Thyroid gland (tissue), 4 donors: ENCODE measurements at regions not wholly inside any gene's neighbourhood (a gene's known extent, or its start where the extent isn't known, plus 50 kb on each side); places are given as distances from the start of the nearest gene placed in this dataset.
A peak's percentile ranks its signal among the peaks of the same experiment; 100 is the strongest.

Experiments
- DNase-seq, 2 donors: peaks; one replicate each; pipeline ENCODE4 v3.0.0-alpha.2; 2019
- H3K27ac ChIP-seq, 3 donors: fragments of 200-600 bp; sonication (generic); 1 replicate in 2 of 3; 2 replicates in 1 of 3; pipeline ENCODE4 v1.5.1; 2016 to 2019; ENCODE audit warnings: mild to moderate bottlenecking in 1 of 3, moderate library complexity in 1 of 3
- H3K27me3 ChIP-seq: fragments of 200-600 bp; sonication (generic); one replicate; pipeline ENCODE4 v1.5.1; 2019
- H3K36me3 ChIP-seq, 2 donors: fragments of 200-600 bp; sonication (generic); one replicate each; pipeline ENCODE4 v1.5.1; 2016 to 2019
- H3K4me1 ChIP-seq, 2 donors: fragments of 200-600 bp; sonication (generic); one replicate each; pipeline ENCODE4 v1.5.1; 2017 to 2019
- H3K4me3 ChIP-seq, 3 donors: fragments of 200-600 bp; sonication (generic); replicated peaks in 1 of 3; 1 replicate in 2 of 3; 2 replicates in 1 of 3; pipeline ENCODE4 v1.5.1; 2016; ENCODE audit warnings: mild to moderate bottlenecking in 1 of 3
- H3K9me3 ChIP-seq: fragments of 200-600 bp; sonication (generic); one replicate; pipeline ENCODE4 v1.5.1; 2017
- CTCF ChIP-seq, 6 experiments: fragments of 200-600 bp in 3 of 6; fragments of 450-650 bp in 3 of 6; sonication (generic) in 3 of 6; IDR thresholded peaks; one replicate each; pipeline ENCODE4 v1.5.1; 2016 to 2019; ENCODE audit warnings: antibody characterized with exemption in 6 of 6, mild to moderate bottlenecking in 2 of 6, inconsistent platforms in 1 of 6, moderate library complexity in 1 of 6
- POLR2A ChIP-seq, 2 donors: fragments of 450-650 bp; IDR thresholded peaks; one replicate each; pipeline ENCODE4 v1.6.1; 2017; ENCODE audit warnings: antibody characterized with exemption in 2 of 2, mild to moderate bottlenecking in 2 of 2, moderate library complexity in 1 of 2
- WGBS, 2 donors: methylation state at CpG; one replicate each; pipeline ENCODE4 v1.1.5; 2017; 5-methylcytosine and 5-hydroxymethylcytosine counted together
- intact Hi-C: fragments of 100-400 bp; cut with DNase I; formaldehyde crosslinking; loops from one replicate; pipeline ENCODE4 v1.15.1; 2023

DNA sequence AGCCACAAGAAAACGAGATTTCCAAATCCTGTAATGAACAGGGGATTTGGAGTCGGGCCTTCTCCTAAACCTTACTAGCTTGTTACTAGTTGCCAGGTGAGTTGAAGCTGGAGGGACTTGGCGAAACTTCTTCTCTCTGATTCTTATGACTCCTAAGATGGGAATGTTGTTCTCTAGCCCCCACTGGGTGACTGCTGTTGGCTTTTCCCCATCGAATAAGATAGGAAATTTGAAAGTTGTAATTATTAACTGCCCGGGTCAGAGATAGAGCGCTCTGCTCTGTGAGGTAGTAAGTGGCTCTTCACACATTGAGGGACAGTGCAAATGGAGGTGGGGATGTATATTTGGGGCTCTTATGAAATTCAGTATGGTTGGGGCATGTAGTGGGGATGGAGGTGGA lies 111.2 kb upstream of the MBNL2 start:
- TF ChIP-seq CTCF (IDR thresholded peaks at IDR 0.05) (no peak), POLR2A (IDR thresholded peaks at IDR 0.05) (no peak)
- DNase-seq: no peak
- H3K36me3 ChIP-seq: no peaks in the 10 kb centered on the region
- H3K4me3 ChIP-seq: no peak overlapping the region
- 88 to 92% methylated on average over 6 of the region's 6 CpGs for WGBS, 2 donors
- H3K4me1 ChIP-seq: peaks cover 16 to 25% of the 10 kb centered on the region in 2 donors
- no peaks in the 10 kb centered on the region for H3K27me3 ChIP-seq
- intact Hi-C loops: loop anchor here (5.0 to 10.0 kb wide), 3 partner anchors 104 to 251 kb away; no protein-coding TSS in a partner anchor
- H3K27ac ChIP-seq: no peak overlapping the region
- no peaks in the 10 kb centered on the region for H3K9me3 ChIP-seq

DNA sequence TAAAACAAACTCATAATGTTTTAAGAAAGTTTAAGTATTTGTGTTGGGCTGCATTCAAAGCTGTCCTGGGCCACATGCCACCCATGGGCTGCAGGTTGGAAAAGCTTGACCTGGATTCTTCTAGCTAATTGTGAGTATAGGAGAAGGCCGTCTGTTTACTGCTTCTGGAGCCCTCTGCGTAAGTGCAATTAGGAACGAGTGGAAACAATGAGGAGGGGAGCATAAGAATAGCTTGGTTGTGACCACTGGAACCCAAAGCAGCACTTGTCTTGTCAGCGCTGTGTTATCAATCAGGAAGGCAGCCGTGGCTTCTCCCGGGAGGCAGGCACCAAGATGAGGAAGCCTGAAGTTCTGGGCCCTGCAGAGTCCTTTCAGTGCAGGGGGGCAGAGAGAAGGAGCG lies 110.4 kb upstream of the MBNL2 start:
- DNase-seq: no peak
- Histone ChIP-seq H3K36me3 (no peaks in the 10 kb centered on the region), H3K27ac (no peak overlapping the region), H3K27me3 (no peaks in the 10 kb centered on the region), H3K9me3 (no peaks in the 10 kb centered on the region), H3K4me3 (no peak overlapping the region), H3K4me1 (peaks cover 21 to 33% of the 10 kb centered on the region in 2 donors)
- 87 to 89% methylated on average over 7 of the region's 7 CpGs for WGBS, 2 donors
- intact Hi-C loops: loop anchor here (5.0 to 10.0 kb wide), 3 partner anchors 103 to 251 kb away; no protein-coding TSS in a partner anchor
- TF ChIP-seq CTCF (IDR thresholded peaks at IDR 0.05) (no peak), POLR2A (IDR thresholded peaks at IDR 0.05) (no peak)

- peaks cover 23 to 39% of the 10 kb centered on the region in 2 donors for H3K4me1 ChIP-seq
- DNase-seq: no peak
- no peak overlapping the region for H3K4me3 ChIP-seq
- 75 to 79% methylated on average over 12 of the region's 12 CpGs for WGBS, 2 donors
- no peaks in the 10 kb centered on the region for H3K27me3 ChIP-seq
- H3K36me3 ChIP-seq: no peaks in the 10 kb centered on the region
- no peak for TF ChIP-seq POLR2A (IDR thresholded peaks at IDR 0.05)
- TF ChIP-seq CTCF (IDR thresholded peaks at IDR 0.05): no peak
- no peak overlapping the region for H3K27ac ChIP-seq
- no peaks in the 10 kb centered on the region for H3K9me3 ChIP-seq
- intact Hi-C loops: loop anchor here (5.0 to 10.0 kb wide), 3 partner anchors 102 to 250 kb away; no protein-coding TSS in a partner anchor
Observed at GRCh38 chr13:97112446-97113152, 109.5 kb upstream of the MBNL2 start.

GRCh38 chr13:97113231-97114001 lies 108.7 kb upstream of the MBNL2 start:
- Histone ChIP-seq H3K4me3 (no peak overlapping the region), H3K9me3 (no peaks in the 10 kb centered on the region), H3K27ac (no peak overlapping the region), H3K36me3 (no peaks in the 10 kb centered on the region), H3K27me3 (no peaks in the 10 kb centered on the region), H3K4me1 (peaks cover 23 to 40% of the 10 kb centered on the region in 2 donors)
- peak; percentile 12 to 14 for DNase-seq
- TF ChIP-seq CTCF (IDR thresholded peaks at IDR 0.05) (no peak), POLR2A (IDR thresholded peaks at IDR 0.05) (no peak)
- intact Hi-C loops: loop anchor here (5.0 to 10.0 kb wide), 3 partner anchors 101 to 249 kb away; no protein-coding TSS in a partner anchor
- 67 to 72% methylated on average over 7 of the region's 7 CpGs for WGBS, 2 donors
